Islet of Langerhans (tissue), 1 donor: ENCODE measurements at regions not wholly inside any gene's neighbourhood (a gene's known extent, or its start where the extent isn't known, plus 50 kb on each side); places are given as distances from the start of the nearest gene placed in this dataset.
"Not testable (repeated sequence)": the region's sequence is repeated elsewhere in the genome, so short reads cannot be mapped to it uniquely, and the experiment has no call there.

Experiments
- FAIRE-seq: peaks from one replicate; lab custom pipeline; 2011; peaks lifted over from hg19 to GRCh38; lab: Jason Lieb, UNC

DNA sequence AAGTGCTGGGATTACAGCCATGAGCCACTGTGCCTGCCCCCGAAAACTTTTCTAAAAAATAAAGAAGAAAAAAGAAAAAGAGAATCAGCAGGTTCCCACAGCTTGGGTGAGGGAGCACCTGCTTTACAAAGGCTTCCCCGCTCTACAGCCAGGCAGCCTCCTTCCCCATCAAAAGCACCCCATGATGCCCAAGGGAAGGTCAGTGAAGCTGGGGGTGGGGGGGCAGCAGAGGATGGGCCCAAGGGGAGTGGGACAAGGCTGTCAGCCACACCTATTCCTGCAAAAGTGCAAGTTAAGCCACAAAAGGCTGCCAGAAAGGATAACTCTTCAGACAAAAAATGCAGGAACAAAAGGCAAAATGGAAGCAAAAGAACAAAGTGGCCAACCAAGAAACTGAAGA lies 72.5 kb downstream of the FAM50B start:
- FAIRE-seq = no peak

- not testable (repeated sequence) for FAIRE-seq
These were observed 73.4 kb downstream of the FAM50B start for GRCh38 chr6:3922619-3923018.

DNA sequence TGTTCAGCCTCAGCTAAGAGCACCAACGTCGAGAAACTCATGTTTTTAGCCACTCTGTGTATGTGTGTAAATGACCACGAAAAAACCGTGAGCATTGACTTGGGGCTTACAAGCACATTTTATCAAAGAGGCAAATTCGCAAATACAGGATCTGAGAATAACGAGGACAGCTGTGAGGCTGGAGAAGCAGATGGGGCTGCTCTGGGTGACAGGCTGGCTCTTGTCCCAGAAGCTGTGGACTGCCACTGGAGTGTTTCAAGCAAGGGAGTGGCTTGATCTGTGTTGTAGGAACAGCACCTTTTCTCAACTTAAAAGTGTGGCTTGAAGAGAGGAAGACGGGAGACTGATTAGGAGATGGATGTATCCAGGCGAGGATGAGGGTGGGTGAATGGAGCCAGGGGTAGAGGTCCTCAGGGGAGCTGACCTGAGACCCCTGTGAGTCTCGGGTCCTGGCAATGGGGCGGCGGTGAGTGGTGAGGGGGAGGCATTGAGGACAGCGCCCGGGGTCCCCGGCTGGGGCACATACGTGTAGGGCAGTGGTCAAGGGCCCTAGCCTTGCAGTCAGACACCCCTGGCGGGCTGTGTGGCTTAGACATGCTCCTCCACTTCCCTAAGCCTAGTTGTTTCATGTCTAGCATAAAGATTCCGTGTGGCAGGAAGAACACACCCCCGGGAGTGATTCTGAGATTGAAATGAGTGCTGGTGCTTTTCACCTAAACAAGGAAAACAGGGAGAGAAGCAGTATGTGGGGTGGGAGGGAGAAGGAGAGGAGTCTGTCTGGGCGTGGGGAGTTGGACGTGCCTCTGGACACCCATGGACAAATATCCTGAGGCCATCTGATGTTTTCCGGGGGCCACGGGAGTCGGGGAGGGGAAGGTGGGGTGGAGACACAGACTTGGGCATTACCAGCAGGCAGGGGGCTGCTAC lies 76.3 kb downstream of the FAM50B start:
- FAIRE-seq = not testable (repeated sequence)

DNA sequence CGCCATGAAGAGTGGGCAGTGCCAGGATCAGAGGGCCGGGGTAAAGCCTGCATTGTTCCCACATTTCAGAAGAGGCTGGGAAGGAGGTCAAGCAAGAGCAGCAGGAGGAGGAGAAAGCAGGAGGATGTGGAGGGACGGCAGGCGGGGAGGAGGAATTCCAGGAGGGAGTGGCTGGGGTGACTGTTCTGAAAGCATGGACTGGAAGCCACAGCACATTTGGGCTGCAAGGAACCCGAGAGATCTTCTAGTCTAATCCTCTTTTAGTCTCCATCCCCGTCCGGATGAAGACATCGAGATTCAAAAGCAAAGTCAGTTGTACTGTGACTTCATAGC lies 76.9 kb downstream of the FAM50B start:
- FAIRE-seq = no peak

DNA sequence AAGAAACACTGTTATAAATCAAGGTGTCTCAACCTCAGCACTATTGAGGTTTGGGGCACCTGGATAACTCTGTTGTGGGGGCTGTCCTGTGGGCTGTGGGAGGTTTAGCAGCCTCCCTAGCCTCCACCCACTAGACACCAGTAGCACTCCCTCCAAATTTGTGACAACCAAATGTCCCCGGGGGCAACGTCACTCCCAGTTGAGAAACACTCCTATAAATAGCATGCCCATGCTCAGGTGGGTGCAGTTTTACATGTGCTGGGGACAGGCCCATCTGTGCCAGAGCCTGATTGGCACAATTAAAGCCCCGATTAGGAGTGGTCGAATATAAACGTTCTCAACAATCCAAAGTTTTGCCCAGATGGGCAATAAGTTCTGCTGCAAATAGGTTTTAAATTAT lies 78.9 kb downstream of the FAM50B start:
- FAIRE-seq = no peak

DNA sequence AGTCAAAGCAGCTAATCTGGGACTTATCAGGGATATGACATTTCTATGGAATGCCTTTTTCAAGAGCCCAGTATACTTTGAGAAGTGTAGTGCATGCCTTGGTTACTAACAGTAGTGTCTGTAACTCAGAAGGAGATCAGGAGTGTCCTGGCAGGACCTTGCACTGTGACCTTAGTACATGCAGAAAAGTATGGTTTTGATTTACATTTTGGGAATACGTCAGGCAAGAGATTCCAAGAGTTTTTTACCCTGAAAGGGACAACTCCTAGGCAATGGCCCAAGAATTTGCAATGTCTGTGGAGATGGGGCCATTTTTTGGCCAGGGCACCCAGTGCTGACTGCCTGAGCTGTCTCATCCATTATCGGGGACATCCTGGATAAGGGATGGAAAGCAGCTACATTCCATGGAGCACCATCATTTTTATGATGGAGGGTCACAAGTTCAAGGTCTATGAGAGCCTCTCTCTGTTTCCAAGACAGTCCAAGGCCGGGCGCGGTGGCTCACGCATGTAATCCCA lies 80.2 kb downstream of the FAM50B start:
- no peak for FAIRE-seq

DNA sequence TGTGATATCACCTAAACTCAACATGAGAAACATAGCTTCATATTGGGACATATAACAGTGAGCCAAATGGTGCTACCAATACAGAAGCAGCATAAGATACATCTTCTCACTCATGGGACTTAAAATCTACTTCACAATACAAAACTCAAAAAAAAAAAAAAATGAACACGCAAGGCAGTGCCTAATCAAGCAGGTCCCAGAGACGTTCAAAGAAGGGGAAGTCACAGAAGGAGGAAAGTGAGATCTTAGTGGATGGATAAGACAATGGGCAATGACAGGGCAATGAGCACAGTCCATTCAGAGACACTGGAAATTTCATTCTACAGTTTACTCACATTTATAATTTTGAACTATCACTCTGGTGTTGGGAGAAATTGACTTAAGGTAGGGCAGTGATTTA lies 88.3 kb downstream of the FAM50B start:
- FAIRE-seq = no peak

DNA sequence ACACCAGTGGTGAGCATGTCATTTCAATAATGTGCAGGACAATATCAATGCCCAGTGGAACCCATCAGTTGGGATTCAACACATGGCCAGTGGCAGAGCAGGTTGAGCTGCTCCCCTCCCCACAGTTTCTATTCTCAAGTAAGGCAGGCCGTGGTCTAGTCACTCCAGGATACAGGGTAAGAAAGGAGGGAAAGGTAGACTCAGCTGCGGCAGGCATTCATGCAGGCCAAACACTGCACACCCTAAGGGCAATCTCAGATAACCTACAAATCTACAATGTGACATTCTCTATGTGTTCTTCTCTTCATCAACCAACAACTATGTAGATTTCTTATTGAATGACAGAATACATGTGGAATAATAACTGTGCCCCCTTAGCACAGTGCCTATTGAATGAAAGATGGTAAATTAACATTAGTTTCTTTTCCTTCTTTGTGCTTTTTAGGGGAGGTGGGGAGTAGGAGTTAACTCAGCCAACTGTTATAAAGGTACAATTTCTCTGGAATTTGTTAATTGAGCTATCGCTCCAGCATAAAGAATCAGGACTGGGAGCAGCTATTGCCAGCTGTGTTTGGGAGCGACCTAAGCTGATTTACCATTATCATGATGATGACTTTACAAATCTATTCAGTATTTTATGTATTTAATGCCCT lies 89.7 kb downstream of the FAM50B start:
- FAIRE-seq = no peak

DNA sequence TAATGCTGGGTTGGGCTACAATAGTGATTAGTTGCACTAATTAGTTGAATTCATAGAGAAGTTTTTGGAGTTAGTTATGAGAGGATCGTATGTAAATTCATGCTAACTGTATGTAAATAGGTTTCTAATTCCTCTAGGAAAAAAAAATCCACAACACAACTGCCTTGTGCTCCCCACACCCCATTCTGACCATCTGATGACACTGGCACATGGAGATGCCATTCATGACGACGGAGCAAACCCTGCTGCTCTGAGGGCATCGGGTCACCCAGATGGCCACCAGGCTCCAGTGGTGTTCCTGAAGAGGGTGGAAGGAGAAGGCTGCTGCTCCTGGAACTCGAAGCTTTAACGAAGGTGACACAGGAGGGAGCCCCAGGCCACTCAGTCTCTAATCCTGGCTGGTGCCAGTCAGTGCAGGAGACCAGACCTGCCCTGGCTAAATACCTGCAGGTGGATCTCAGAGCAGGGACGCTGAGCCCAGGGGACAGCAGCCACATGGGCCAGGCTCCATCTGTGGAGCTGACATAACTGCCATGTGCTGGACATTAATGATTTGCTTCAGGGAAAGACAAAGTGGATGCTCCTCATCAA lies 90.3 kb downstream of the FAM50B start:
- no peak for FAIRE-seq

GRCh38 chr6:3939964-3940363 lies 90.8 kb downstream of the FAM50B start:
- FAIRE-seq = no peak

DNA sequence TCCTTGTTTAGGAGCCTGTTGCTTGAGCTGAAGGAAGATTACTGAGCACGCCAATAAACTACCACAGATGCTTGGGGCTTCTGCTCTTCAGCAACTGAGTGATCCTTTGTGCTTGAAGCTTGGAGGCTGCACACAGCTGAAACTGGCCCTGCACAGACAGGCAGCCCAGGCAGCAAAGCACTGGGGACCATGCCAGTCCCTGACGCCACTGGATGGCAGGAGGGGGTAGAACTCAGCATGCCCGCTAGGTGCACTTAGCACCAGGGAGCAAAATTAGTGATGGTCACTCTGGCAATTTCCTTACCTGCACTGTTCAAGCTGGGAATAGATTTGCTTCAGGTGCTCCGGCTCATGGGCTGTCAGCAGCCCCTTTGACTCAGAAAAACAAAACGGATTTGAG lies 91.5 kb downstream of the FAM50B start:
- FAIRE-seq = no peak

GRCh38 chr6:3943331-3943765 lies 94.2 kb downstream of the FAM50B start:
- FAIRE-seq = no peak

DNA sequence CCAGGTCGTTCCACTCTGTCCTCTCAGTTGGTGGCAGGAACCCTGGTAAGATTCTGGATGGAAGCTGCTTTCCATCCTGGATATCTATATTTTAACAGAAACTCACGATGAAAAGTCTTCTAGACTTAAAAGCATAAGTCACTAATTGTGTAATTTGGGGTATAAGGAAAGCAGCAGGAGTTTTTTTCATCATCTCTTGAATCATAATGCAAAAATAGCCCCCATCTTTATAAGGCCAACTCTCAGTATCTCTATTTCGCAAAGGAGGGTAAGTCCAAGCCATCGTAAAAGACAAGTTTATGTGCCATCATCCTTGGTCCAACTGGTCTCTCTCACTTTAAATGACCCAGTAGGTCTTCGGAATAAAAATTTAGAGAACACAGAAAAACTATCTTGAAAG lies 95.1 kb downstream of the FAM50B start:
- FAIRE-seq = no peak

GRCh38 chr6:3946778-3947177 lies 97.6 kb downstream of the FAM50B start:
- FAIRE-seq = no peak

GRCh38 chr6:3948866-3949265 lies 99.7 kb downstream of the FAM50B start:
- no peak for FAIRE-seq

GRCh38 chr6:3949521-3949920 lies 100.3 kb downstream of the FAM50B start:
- FAIRE-seq = no peak

DNA sequence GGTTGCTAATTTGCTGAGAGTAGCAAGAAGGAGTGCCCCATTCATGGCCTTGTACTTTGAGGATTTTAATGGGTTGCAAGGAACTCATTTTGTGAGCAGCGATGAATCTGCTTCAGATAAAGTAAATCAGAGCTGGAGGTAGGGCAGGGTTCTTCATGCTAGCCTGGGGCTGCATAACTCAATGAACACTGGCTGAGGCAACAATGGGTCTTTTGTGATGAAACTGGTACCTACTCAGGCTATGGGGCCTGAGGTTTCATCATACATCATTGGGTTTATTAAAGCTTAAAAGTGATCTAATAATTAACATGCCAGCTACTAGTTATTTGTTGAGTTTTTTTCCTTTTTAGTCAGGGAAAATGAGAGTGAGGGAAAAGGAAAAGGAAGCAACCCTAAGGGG lies 106.9 kb downstream of the FAM50B start:
- no peak for FAIRE-seq

- no peak for FAIRE-seq
These were observed 108.1 kb downstream of the FAM50B start for GRCh38 chr6:3957321-3957720.

DNA sequence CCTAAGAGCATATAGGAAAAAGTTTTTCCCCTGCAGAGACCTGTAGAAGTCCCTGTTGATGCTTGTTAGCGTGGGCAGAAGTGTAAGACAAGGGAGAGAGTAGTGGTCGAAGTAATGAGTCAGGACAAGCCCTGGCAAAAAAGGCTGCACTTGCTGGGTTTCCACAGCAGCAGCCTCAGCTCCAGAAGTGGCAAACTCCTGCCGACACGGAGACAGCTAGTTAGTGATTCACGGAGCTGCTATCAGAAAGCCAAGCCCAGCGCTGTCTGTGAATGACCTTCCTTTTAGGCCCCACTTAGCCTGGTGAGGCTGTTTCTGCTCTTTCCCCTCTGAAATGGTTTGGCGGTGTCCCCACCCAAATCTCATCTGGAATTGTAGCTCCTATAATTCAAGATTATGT lies 109.1 kb downstream of the FAM50B start:
- no peak for FAIRE-seq

DNA sequence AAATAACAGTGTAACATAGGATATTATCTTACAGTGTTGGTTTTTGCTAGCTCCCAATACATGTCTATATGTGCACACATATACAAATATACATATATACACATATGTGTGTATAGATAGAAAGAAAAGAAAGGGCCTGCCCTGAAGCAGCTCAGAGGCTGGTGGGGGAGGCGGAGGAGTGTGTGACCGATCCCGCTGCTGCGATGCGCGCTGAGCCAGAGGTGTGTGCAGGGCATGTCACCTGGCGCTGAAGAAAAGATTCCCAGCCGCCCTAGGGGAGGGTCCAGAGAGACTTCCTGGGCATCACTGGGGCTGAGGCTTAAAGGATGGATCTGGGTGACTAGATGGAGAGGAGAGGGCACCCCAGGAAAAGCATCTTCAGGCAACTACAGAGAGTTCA lies 110.2 kb downstream of the FAM50B start:
- FAIRE-seq = no peak

DNA sequence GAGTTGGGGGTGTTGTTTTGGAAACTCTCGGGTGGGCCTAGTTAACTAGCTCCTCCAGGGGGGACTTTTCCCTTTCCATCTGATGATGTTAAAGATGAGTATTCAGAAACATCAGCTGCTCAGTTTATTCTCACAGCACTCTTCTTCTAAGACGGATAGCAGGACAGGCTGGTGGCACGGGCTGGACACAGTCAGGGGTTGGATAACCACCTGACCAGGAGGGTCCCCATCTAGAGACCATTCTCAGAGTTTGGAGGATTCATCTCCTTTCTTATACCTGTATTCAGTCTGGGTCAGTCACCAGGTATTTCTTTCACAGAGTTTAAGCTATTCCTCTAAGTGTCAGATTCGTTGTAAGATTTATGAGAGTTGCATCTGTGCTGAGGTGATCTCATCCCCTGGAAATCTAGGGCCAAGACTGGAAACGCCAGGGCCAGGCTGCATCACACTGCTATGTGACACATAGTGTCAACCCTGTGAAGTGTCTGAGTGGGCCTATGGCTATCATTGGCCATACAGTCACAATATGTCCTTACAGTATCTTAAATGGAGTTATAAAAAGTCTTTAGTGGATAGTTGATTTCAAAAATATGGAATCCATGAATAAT lies 111.7 kb downstream of the FAM50B start:
- FAIRE-seq = no peak

- FAIRE-seq = no peak
These were observed 112.5 kb downstream of the FAM50B start for GRCh38 chr6:3961581-3962215.
